Endothelial cell of umbilical vein (primary cell): ENCODE measurements at regions not wholly inside any gene's neighbourhood (a gene's known extent, or its start where the extent isn't known, plus 50 kb on each side); places are given as distances from the start of the nearest gene placed in this dataset.

Experiments used
- CTCF ChIP-seq, 2 donors: IDR thresholded peaks; 1 replicate in 1 of 2; 2 replicates in 1 of 2; pipeline ENCODE4 v1.5.1; 2011; ENCODE audit warnings: low read length in 2 of 2, mild to moderate bottlenecking in 2 of 2, moderate library complexity in 2 of 2, control low read depth in 1 of 2, inconsistent platforms in 1 of 2, low read depth in 1 of 2; ENCODE audit not compliant: insufficient read depth in 1 of 2; ENCODE audit errors: extremely low read depth in 1 of 2
- EZH2 ChIP-seq: IDR thresholded peaks from 2 replicates; pipeline ENCODE4 v1.6.1; 2012; ENCODE audit warnings: borderline replicate concordance, low read depth, mild to moderate bottlenecking, moderate library complexity, low read length, inconsistent platforms; ENCODE audit not compliant: severe bottlenecking
- FOS ChIP-seq: IDR thresholded peaks from 2 replicates; pipeline ENCODE4 v1.6.1; 2011; ENCODE audit warnings: mild to moderate bottlenecking, low read length, moderate library complexity, borderline replicate concordance; ENCODE audit not compliant: insufficient read depth
- GATA2 ChIP-seq: IDR thresholded peaks from 2 replicates; pipeline ENCODE4 v1.7.0; 2011; ENCODE audit warnings: low read depth, mild to moderate bottlenecking, moderate library complexity, mixed read lengths, low read length; ENCODE audit not compliant: insufficient read length, insufficient read depth
- JUN ChIP-seq: IDR thresholded peaks from 2 replicates; pipeline ENCODE4 v1.6.1; 2011; ENCODE audit warnings: borderline replicate concordance, low read depth; ENCODE audit not compliant: insufficient read length, insufficient read depth
- MAX ChIP-seq: IDR thresholded peaks from 2 replicates; pipeline ENCODE4 v1.6.1; 2011; ENCODE audit not compliant: insufficient read depth, insufficient read length
- MYC ChIP-seq: IDR thresholded peaks from one replicate; pipeline ENCODE4 v1.6.1; 2011; ENCODE audit warnings: mild to moderate bottlenecking, low read depth, low read length
- POLR2A ChIP-seq: IDR thresholded peaks from 2 replicates; pipeline ENCODE4 v1.6.1; 2012; ENCODE audit warnings: low read depth, mild to moderate bottlenecking, control low read depth, low read length
- POLR2AphosphoS5 ChIP-seq: IDR thresholded peaks from 2 replicates; pipeline ENCODE4 v1.6.1; 2012; ENCODE audit warnings: low read depth, mild to moderate bottlenecking, control low read depth, low read length, moderate library complexity; ENCODE audit not compliant: insufficient read depth

- TF ChIP-seq POLR2AphosphoS5, result no peak
- TF ChIP-seq CTCF (IDR thresholded peaks at IDR 0.05; ENCODE audit: extremely low read depth in 1 of 2, insufficient read depth in 1 of 2, low read depth in 1 of 2, low read length in 2 of 2), result no peak
- no peak for TF ChIP-seq POLR2A
- TF ChIP-seq FOS, result no peak
- TF ChIP-seq GATA2, result no peak
- TF ChIP-seq MAX, result no peak
- TF ChIP-seq EZH2, result no peak
- no peak for TF ChIP-seq JUN
- TF ChIP-seq MYC, result no peak
Measured at GRCh38 chr13:109369353-109370052, 416.9 kb downstream of the IRS2 start.
